Gastrocnemius medialis (tissue), 4 donors: ENCODE measurements at regions not wholly inside any gene's neighbourhood (a gene's known extent, or its start where the extent isn't known, plus 50 kb on each side); places are given as distances from the start of the nearest gene placed in this dataset.

Source experiments
- ATAC-seq, 2 donors: fragments of 150-250 bp; one replicate each; pipeline ENCODE4 v1.9.1; 2016
- DNase-seq, 2 donors: peaks; one replicate each; pipeline ENCODE4 v3.0.0-alpha.2; 2019
- H3K27ac ChIP-seq, 4 donors: fragments of 200-600 bp; sonication (generic); 1 replicate in 1 of 4; 2 replicates in 3 of 4; pipeline ENCODE4 v1.5.1; 2016 to 2018; ENCODE audit warnings: mild to moderate bottlenecking in 2 of 4, moderate library complexity in 1 of 4
- H3K27me3 ChIP-seq, 3 donors: fragments of 200-600 bp; sonication (generic) in 2 of 3; 1 replicate in 1 of 3; 2 replicates in 2 of 3; pipeline versions ENCODE4 v1.5.1 to v1.6.0; 2016 to 2019; ENCODE audit warnings: mild to moderate bottlenecking in 1 of 3, moderate library complexity in 1 of 3
- H3K36me3 ChIP-seq, 2 donors: fragments of 200-600 bp; sonication (generic) in 1 of 2; one replicate each; pipeline ENCODE4 v1.5.1; 2017 to 2018
- H3K4me1 ChIP-seq, 2 donors: fragments of 200-600 bp; sonication (generic) in 1 of 2; one replicate each; pipeline ENCODE4 v1.5.1; 2016 to 2017; ENCODE audit warnings: mild to moderate bottlenecking in 2 of 2
- H3K4me3 ChIP-seq, 4 donors: fragments of 200-600 bp; sonication (generic) in 3 of 4; 1 replicate in 1 of 4; 2 replicates in 3 of 4; pipeline ENCODE4 v1.5.1; 2016 to 2019; ENCODE audit warnings: mild to moderate bottlenecking in 2 of 4
- H3K9me3 ChIP-seq, 3 donors: fragments of 200-600 bp; sonication (generic) in 2 of 3; 1 replicate in 1 of 3; 2 replicates in 2 of 3; pipeline ENCODE4 v1.5.1; 2016 to 2019
- CTCF ChIP-seq, 5 experiments: fragments of 450-650 bp in 3 of 5; fragments of 200-600 bp in 2 of 5; sonication (generic) in 2 of 5; IDR thresholded peaks in 4 of 5; conservative IDR thresholded peaks in 1 of 5; 1 replicate in 4 of 5; 2 replicates in 1 of 5; pipeline ENCODE4 v1.5.1; 2016 to 2019; ENCODE audit warnings: antibody characterized with exemption in 5 of 5, mild to moderate bottlenecking in 3 of 5, moderate library complexity in 3 of 5
- POLR2A ChIP-seq, 2 donors: fragments of 450-650 bp; IDR thresholded peaks; one replicate each; pipeline ENCODE4 v1.6.1; 2017; ENCODE audit warnings: antibody characterized with exemption in 2 of 2, mild to moderate bottlenecking in 2 of 2, moderate library complexity in 2 of 2
- in situ Hi-C, 4 donors: fragments of 200-750 bp; cut with MboI; loops; one replicate each; pipeline versions ENCODE4 v1.15.0 to v1.8.0; 2017; ENCODE audit warnings: low sequenced_read_pairs in 4 of 4
- intact Hi-C: fragments of 100-400 bp; cut with DNase I; formaldehyde crosslinking; loops from one replicate; pipeline ENCODE4 v1.15.1; 2023; ENCODE audit warnings: low total_unique reads

GRCh38 chr4:169859366-169860216 is 101.8 kb upstream of the HPF1 start:
- Histone ChIP-seq H3K36me3 (no peaks in the 10 kb centered on the region), H3K27ac (no peak overlapping the region), H3K4me1 (no peaks in the 10 kb centered on the region), H3K4me3 (no peak overlapping the region), H3K9me3 (no peaks in the 10 kb centered on the region), H3K27me3 (no peaks in the 10 kb centered on the region)
- DNase-seq = no peak
- no peak for TF ChIP-seq POLR2A (IDR thresholded peaks at IDR 0.05)
- TF ChIP-seq CTCF (IDR thresholded peaks at IDR 0.05 in 4 of 5, conservative IDR thresholded peaks at IDR 0.05 in 1 of 5) = no peak
- intact Hi-C loops (no loop called here), in situ Hi-C loops (no loop called here)
- no peak for ATAC-seq

- intact Hi-C loops = no loop called here
- TF ChIP-seq CTCF (IDR thresholded peaks at IDR 0.05 in 4 of 5, conservative IDR thresholded peaks at IDR 0.05 in 1 of 5) (no peak), POLR2A (IDR thresholded peaks at IDR 0.05) (no peak)
- no peak for DNase-seq
- Histone ChIP-seq H3K4me3 (no peak overlapping the region), H3K27ac (no peak overlapping the region), H3K9me3 (no peaks in the 10 kb centered on the region), H3K4me1 (no peaks in the 10 kb centered on the region), H3K36me3 (no peaks in the 10 kb centered on the region), H3K27me3 (no peaks in the 10 kb centered on the region)
- in situ Hi-C loops = no loop called here
- no peak for ATAC-seq
Measured at GRCh38 chr4:169854090-169854489, 96.3 kb upstream of the HPF1 start.

GRCh38 chr4:169852481-169852880 is 94.7 kb upstream of the HPF1 start:
- Histone ChIP-seq H3K4me3 (no peak overlapping the region), H3K9me3 (no peaks in the 10 kb centered on the region), H3K27ac (no peak overlapping the region), H3K27me3 (no peaks in the 10 kb centered on the region), H3K4me1 (no peaks in the 10 kb centered on the region), H3K36me3 (no peaks in the 10 kb centered on the region)
- in situ Hi-C loops (no loop called here), intact Hi-C loops (no loop called here)
- no peak for DNase-seq
- TF ChIP-seq CTCF (IDR thresholded peaks at IDR 0.05 in 4 of 5, conservative IDR thresholded peaks at IDR 0.05 in 1 of 5) (no peak), POLR2A (IDR thresholded peaks at IDR 0.05) (no peak)
- ATAC-seq = no peak

GRCh38 chr4:169851750-169852149 is 94.0 kb upstream of the HPF1 start:
- no peak overlapping the region for H3K4me3 ChIP-seq
- no peaks in the 10 kb centered on the region for H3K9me3 ChIP-seq
- H3K4me1 ChIP-seq = no peaks in the 10 kb centered on the region
- intact Hi-C loops (no loop called here), in situ Hi-C loops (no loop called here)
- DNase-seq = no peak
- H3K27ac ChIP-seq = no peak overlapping the region
- TF ChIP-seq POLR2A (IDR thresholded peaks at IDR 0.05) = no peak
- no peak for ATAC-seq
- H3K36me3 ChIP-seq = no peaks in the 10 kb centered on the region
- no peaks in the 10 kb centered on the region for H3K27me3 ChIP-seq

- Histone ChIP-seq H3K27me3 (no peaks in the 10 kb centered on the region), H3K36me3 (no peaks in the 10 kb centered on the region), H3K27ac (no peak overlapping the region), H3K4me3 (no peak overlapping the region), H3K9me3 (no peaks in the 10 kb centered on the region), H3K4me1 (no peaks in the 10 kb centered on the region)
- TF ChIP-seq CTCF (IDR thresholded peaks at IDR 0.05 in 4 of 5, conservative IDR thresholded peaks at IDR 0.05 in 1 of 5) (no peak), POLR2A (IDR thresholded peaks at IDR 0.05) (no peak)
- intact Hi-C loops = no loop called here
- ATAC-seq (no peak), DNase-seq (no peak)
- in situ Hi-C loops = no loop called here
Measured at GRCh38 chr4:169849456-169849855, 91.7 kb upstream of the HPF1 start.
